Keratinocyte (primary cell): ENCODE measurements at regions not wholly inside any gene's neighbourhood (a gene's known extent, or its start where the extent isn't known, plus 50 kb on each side); places are given as distances from the start of the nearest gene placed in this dataset.

ENCODE experiments used
- DNase-seq: peaks from one replicate; pipeline ENCODE4 v3.0.0-alpha.2; 2011; ENCODE audit warnings: low read depth, missing footprints, low spot score
- FAIRE-seq: peaks from 2 replicates; lab custom pipeline; 2011; peaks lifted over from hg19 to GRCh38; lab: Jason Lieb, UNC
- H2AFZ ChIP-seq: 2 replicates; pipeline ENCODE4 v1.6.0; 2012; ENCODE audit warnings: low read length, control low read depth, inconsistent platforms; ENCODE audit not compliant: control insufficient read depth
- H3K27ac ChIP-seq: 2 replicates; pipeline ENCODE4 v1.5.1; 2011; ENCODE audit warnings: low read length; ENCODE audit not compliant: control insufficient read depth, insufficient read depth
- H3K27me3 ChIP-seq: 3 replicates; pipeline ENCODE4 v1.6.0; 2011; ENCODE audit warnings: low read length; ENCODE audit not compliant: control insufficient read depth, insufficient read depth; ENCODE audit errors: extremely low read depth
- H3K36me3 ChIP-seq, 2 experiments: 2 replicates in 1 of 2; 3 replicates in 1 of 2; pipeline ENCODE4 v1.5.1; 2011; ENCODE audit warnings: low read length in 2 of 2, mild to moderate bottlenecking in 1 of 2; ENCODE audit not compliant: control insufficient read depth in 2 of 2, insufficient read depth in 2 of 2; ENCODE audit errors: extremely low read depth in 1 of 2
- H3K4me1 ChIP-seq: 3 replicates; pipeline ENCODE4 v1.5.1; 2011; ENCODE audit warnings: low read length; ENCODE audit not compliant: control insufficient read depth, insufficient read depth; ENCODE audit errors: extremely low read depth
- H3K4me2 ChIP-seq: 3 replicates; pipeline ENCODE4 v1.6.0; 2011; ENCODE audit warnings: low read depth, low read length; ENCODE audit not compliant: control insufficient read depth, insufficient read depth; ENCODE audit errors: extremely low read depth
- H3K4me3 ChIP-seq, 3 experiments: fragments of 200-600 bp in 1 of 3; sonication (generic) in 1 of 3; 2 replicates in 2 of 3; 3 replicates in 1 of 3; pipeline ENCODE4 v1.5.1; 2011 to 2016; ENCODE audit warnings: low read length in 3 of 3, mild to moderate bottlenecking in 3 of 3, control low read depth in 2 of 3, inconsistent platforms in 1 of 3, low read depth in 1 of 3, mixed read lengths in 1 of 3, mixed run types in 1 of 3, moderate library complexity in 1 of 3; ENCODE audit not compliant: control insufficient read depth in 2 of 3, insufficient read depth in 2 of 3; ENCODE audit errors: extremely low read depth in 1 of 3
- H3K79me2 ChIP-seq: 2 replicates; pipeline ENCODE4 v1.6.0; 2012; ENCODE audit warnings: low read length; ENCODE audit not compliant: control insufficient read depth, insufficient read depth
- H3K9ac ChIP-seq: 3 replicates; pipeline ENCODE4 v1.6.0; 2011; ENCODE audit warnings: low read length; ENCODE audit not compliant: control insufficient read depth, insufficient read depth; ENCODE audit errors: extremely low read depth
- H3K9me1 ChIP-seq: 3 replicates; pipeline ENCODE4 v1.6.0; 2011; ENCODE audit warnings: low read length; ENCODE audit not compliant: control insufficient read depth, insufficient read depth; ENCODE audit errors: extremely low read depth
- H3K9me3 ChIP-seq: 2 replicates; pipeline ENCODE4 v1.5.1; 2012; ENCODE audit warnings: low read depth, low read length; ENCODE audit not compliant: control insufficient read depth
- H4K20me1 ChIP-seq: 3 replicates; pipeline ENCODE4 v1.6.0; 2011; ENCODE audit warnings: low read length; ENCODE audit not compliant: control insufficient read depth, insufficient read depth; ENCODE audit errors: extremely low read depth
- EZH2 ChIP-seq: IDR thresholded peaks from one replicate; pipeline ENCODE4 v1.6.1; 2012; ENCODE audit warnings: inconsistent platforms, mild to moderate bottlenecking, low read length, moderate library complexity
- dilution Hi-C: fragments of 300-500 bp; cut with MboI; formaldehyde crosslinking; loops from one replicate; pipeline ENCODE4 v1.7.0; 2020; ENCODE audit warnings: low sequenced_read_pairs; ENCODE audit not compliant: extremely low pct_ligation_motif_present
- TF ChIP-seq, protein P1 (sequence below), 3 experiments: IDR thresholded peaks in 1 of 3; conservative IDR thresholded peaks in 1 of 3; optimal IDR thresholded peaks in 1 of 3; 2 replicates in 2 of 3; 3 replicates in 1 of 3; pipeline versions ENCODE3 to v1.5.1; 2011; ENCODE audit warnings: low read length in 3 of 3, mild to moderate bottlenecking in 3 of 3, moderate library complexity in 2 of 3, control low read depth in 1 of 3, inconsistent platforms in 1 of 3; ENCODE audit not compliant: insufficient read depth in 2 of 3; ENCODE audit errors: extremely low read depth in 1 of 3

GRCh38 chr2:7210712-7211111, 293.5 kb downstream of the RNF144A start:
- Histone ChIP-seq H4K20me1 (no peaks in the 10 kb centered on the region), H3K9ac (no peak overlapping the region), H3K4me3 (no peak overlapping the region), H3K79me2 (no peaks in the 10 kb centered on the region), H3K27ac (no peak overlapping the region), H2AFZ (no peak overlapping the region), H3K36me3 (no peaks in the 10 kb centered on the region), H3K9me3 (no peaks in the 10 kb centered on the region), H3K4me1 (no peaks in the 10 kb centered on the region), H3K4me2 (no peak overlapping the region), H3K27me3 (no peaks in the 10 kb centered on the region), H3K9me1 (no peaks in the 10 kb centered on the region)
- dilution Hi-C loops: no loop called here
- FAIRE-seq (no peak), DNase-seq (no peak)
- no peak for TF ChIP-seq EZH2
- TF ChIP-seq, protein P1, sequence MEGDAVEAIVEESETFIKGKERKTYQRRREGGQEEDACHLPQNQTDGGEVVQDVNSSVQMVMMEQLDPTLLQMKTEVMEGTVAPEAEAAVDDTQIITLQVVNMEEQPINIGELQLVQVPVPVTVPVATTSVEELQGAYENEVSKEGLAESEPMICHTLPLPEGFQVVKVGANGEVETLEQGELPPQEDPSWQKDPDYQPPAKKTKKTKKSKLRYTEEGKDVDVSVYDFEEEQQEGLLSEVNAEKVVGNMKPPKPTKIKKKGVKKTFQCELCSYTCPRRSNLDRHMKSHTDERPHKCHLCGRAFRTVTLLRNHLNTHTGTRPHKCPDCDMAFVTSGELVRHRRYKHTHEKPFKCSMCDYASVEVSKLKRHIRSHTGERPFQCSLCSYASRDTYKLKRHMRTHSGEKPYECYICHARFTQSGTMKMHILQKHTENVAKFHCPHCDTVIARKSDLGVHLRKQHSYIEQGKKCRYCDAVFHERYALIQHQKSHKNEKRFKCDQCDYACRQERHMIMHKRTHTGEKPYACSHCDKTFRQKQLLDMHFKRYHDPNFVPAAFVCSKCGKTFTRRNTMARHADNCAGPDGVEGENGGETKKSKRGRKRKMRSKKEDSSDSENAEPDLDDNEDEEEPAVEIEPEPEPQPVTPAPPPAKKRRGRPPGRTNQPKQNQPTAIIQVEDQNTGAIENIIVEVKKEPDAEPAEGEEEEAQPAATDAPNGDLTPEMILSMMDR (optimal IDR thresholded peaks at IDR 0.05 in 1 of 3, IDR thresholded peaks at IDR 0.05 in 1 of 3, conservative IDR thresholded peaks at IDR 0.05 in 1 of 3; ENCODE audit: extremely low read depth in 1 of 3, insufficient read depth in 2 of 3, low read length in 3 of 3): no peak

DNA sequence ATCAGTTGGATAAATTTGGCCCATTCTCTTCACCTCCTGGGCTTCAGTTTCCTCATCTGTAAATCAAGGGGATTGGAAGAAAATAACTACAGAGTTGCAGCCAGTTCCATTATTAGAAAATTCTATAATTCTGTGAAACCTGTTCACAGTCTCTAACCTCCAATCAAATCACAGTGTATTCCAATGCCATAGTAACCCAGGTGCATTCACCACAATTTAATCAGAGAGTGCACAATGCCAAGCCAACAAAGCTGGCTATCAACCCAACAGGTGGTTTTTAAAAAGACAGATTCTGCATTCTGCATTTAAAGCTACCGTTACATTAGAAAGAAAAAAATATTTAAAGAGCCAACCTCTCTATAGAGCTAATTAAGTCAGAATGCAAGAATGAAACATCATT, 308.6 kb downstream of the RNF144A start:
- H3K9ac ChIP-seq: no peak overlapping the region
- dilution Hi-C loops: no loop called here
- H3K27me3 ChIP-seq: no peaks in the 10 kb centered on the region

More for the DNA sequence above, 308.6 kb downstream of the RNF144A start:
- no peaks in the 10 kb centered on the region for H3K9me3 ChIP-seq
- H2AFZ ChIP-seq: no peak overlapping the region
- H3K4me2 ChIP-seq: no peak overlapping the region
- H3K36me3 ChIP-seq: no peaks in the 10 kb centered on the region
- TF ChIP-seq EZH2: no peak
- TF ChIP-seq, protein P1 (optimal IDR thresholded peaks at IDR 0.05 in 1 of 3, IDR thresholded peaks at IDR 0.05 in 1 of 3, conservative IDR thresholded peaks at IDR 0.05 in 1 of 3; ENCODE audit: extremely low read depth in 1 of 3, insufficient read depth in 2 of 3, low read length in 3 of 3): no peak
- H3K4me1 ChIP-seq: no peaks in the 10 kb centered on the region
- FAIRE-seq (no peak), DNase-seq (no peak)
- no peak overlapping the region for H3K27ac ChIP-seq
- H4K20me1 ChIP-seq: no peaks in the 10 kb centered on the region
- no peaks in the 10 kb centered on the region for H3K9me1 ChIP-seq
- no peak overlapping the region for H3K4me3 ChIP-seq
- H3K79me2 ChIP-seq: no peaks in the 10 kb centered on the region
